Activated naive CD8-positive, alpha-beta T cell treated with anti-CD3 and anti-CD28 coated beads, Interleukin-2, amount 50 U/mL, for 24 hours (primary cell): ENCODE measurements at regions not wholly inside any gene's neighbourhood (a gene's known extent, or its start where the extent isn't known, plus 50 kb on each side); places are given as distances from the start of the nearest gene placed in this dataset.
"Not testable (repeated sequence)": the region's sequence is repeated elsewhere in the genome, so short reads cannot be mapped to it uniquely, and the experiment has no call there.

Experiments used
- ATAC-seq: fragments of 150-1000 bp; cut with Tn5 transposase; one replicate; pipeline ENCODE4 v1.10.0; 2021
- DNase-seq: peaks from one replicate; pipeline ENCODE4 v3.0.0; 2021
- H3K27ac Mint-ChIP-seq: one replicate; pipeline ENCODE4 v1.8.0; 2021; ENCODE audit warnings: mild to moderate bottlenecking, mixed read lengths
- H3K27me3 Mint-ChIP-seq: one replicate; pipeline ENCODE4 v1.8.0; 2021; ENCODE audit warnings: mixed read lengths
- H3K36me3 Mint-ChIP-seq: one replicate; pipeline ENCODE4 v1.8.0; 2021; ENCODE audit warnings: low read depth, mixed read lengths
- H3K4me1 Mint-ChIP-seq: one replicate; pipeline ENCODE4 v1.8.0; 2021; ENCODE audit warnings: mixed read lengths
- H3K4me3 Mint-ChIP-seq: one replicate; pipeline ENCODE4 v1.8.0; 2021; ENCODE audit warnings: mild to moderate bottlenecking, moderate library complexity, mixed read lengths
- H3K9me3 Mint-ChIP-seq: one replicate; pipeline ENCODE4 v1.8.0; 2021; ENCODE audit warnings: mixed read lengths

DNA sequence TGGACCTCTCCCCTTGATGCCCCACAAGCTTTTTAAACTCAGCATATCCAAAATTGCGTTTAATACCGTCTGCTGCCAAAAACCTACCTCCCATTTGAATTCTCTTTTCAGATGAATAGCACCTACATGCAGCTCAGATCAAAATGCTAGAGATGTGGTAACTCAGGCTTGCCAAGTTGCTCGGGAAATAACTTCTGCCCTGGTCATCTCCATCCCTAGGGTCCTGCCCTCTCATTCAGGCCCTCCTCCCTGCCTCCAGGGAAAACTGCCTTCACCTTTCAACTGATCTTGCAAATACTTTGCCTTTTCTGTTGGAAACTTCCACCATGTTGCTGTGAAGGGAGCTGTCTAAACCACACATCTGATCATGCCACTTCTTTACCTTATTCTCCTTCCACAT lies 114.1 kb downstream of the SPRY1 start:
- no peak overlapping the region for H3K27ac Mint-ChIP-seq
- no peaks in the 10 kb centered on the region for H3K36me3 Mint-ChIP-seq
- no peak for DNase-seq
- H3K9me3 Mint-ChIP-seq: no peaks in the 10 kb centered on the region
- peaks cover 12% of the 10 kb centered on the region for H3K4me1 Mint-ChIP-seq
- no peak for ATAC-seq
- peaks cover 15% of the 10 kb centered on the region for H3K27me3 Mint-ChIP-seq
- no peak overlapping the region for H3K4me3 Mint-ChIP-seq

- DNase-seq (no peak), ATAC-seq (no peak)
- H3K4me1 Mint-ChIP-seq: no peaks in the 10 kb centered on the region
- H3K9me3 Mint-ChIP-seq: no peaks in the 10 kb centered on the region
- no peak overlapping the region for H3K4me3 Mint-ChIP-seq
- no peak overlapping the region for H3K27ac Mint-ChIP-seq
- H3K27me3 Mint-ChIP-seq: no peaks in the 10 kb centered on the region
- H3K36me3 Mint-ChIP-seq: no peaks in the 10 kb centered on the region
Observed at GRCh38 chr4:123516576-123516975, 120.0 kb downstream of the SPRY1 start.

DNA sequence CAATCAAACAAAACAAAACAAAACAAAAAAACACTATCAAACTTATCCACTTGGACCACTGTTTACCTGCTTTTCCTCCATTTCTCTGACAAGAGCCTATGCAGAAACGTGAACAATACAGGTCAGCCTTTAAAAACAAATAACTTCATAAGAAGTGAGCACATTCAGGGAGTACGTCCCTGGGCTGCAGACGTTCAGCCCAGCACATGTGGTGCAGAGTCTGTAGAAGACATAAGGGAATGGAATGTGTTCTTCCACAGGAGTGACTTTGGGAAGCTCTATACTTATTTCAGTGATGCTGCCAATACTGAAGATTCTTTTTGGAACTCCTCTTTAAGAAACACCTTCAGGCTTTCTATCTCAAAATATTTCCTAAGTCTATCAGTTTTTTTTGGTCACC lies 120.6 kb downstream of the SPRY1 start:
- DNase-seq (no peak), ATAC-seq (no peak)
- H3K4me3 Mint-ChIP-seq: no peak overlapping the region
- no peaks in the 10 kb centered on the region for H3K9me3 Mint-ChIP-seq
- no peak overlapping the region for H3K27ac Mint-ChIP-seq
- no peaks in the 10 kb centered on the region for H3K27me3 Mint-ChIP-seq
- H3K36me3 Mint-ChIP-seq: no peaks in the 10 kb centered on the region
- no peaks in the 10 kb centered on the region for H3K4me1 Mint-ChIP-seq

GRCh38 chr4:123517971-123518370 lies 121.4 kb downstream of the SPRY1 start:
- Mint-ChIP-seq H3K27me3 (no peaks in the 10 kb centered on the region), H3K4me1 (no peaks in the 10 kb centered on the region), H3K36me3 (no peaks in the 10 kb centered on the region), H3K4me3 (no peak overlapping the region), H3K27ac (no peak overlapping the region), H3K9me3 (no peaks in the 10 kb centered on the region)
- ATAC-seq (no peak), DNase-seq (no peak)

GRCh38 chr4:123520325-123520724 lies 123.7 kb downstream of the SPRY1 start:
- H3K36me3 Mint-ChIP-seq: no peaks in the 10 kb centered on the region
- no peaks in the 10 kb centered on the region for H3K9me3 Mint-ChIP-seq
- no peak overlapping the region for H3K27ac Mint-ChIP-seq
- no peak for DNase-seq
- H3K4me3 Mint-ChIP-seq: no peak overlapping the region
- no peak for ATAC-seq
- no peaks in the 10 kb centered on the region for H3K4me1 Mint-ChIP-seq
- H3K27me3 Mint-ChIP-seq: no peaks in the 10 kb centered on the region

GRCh38 chr4:123522081-123522480 lies 125.5 kb downstream of the SPRY1 start:
- Mint-ChIP-seq H3K36me3 (no peaks in the 10 kb centered on the region), H3K27me3 (no peaks in the 10 kb centered on the region), H3K4me1 (peaks cover 11% of the 10 kb centered on the region), H3K9me3 (peaks cover 4% of the 10 kb centered on the region), H3K27ac (no peak overlapping the region), H3K4me3 (no peak overlapping the region)
- ATAC-seq (no peak), DNase-seq (no peak)

DNA sequence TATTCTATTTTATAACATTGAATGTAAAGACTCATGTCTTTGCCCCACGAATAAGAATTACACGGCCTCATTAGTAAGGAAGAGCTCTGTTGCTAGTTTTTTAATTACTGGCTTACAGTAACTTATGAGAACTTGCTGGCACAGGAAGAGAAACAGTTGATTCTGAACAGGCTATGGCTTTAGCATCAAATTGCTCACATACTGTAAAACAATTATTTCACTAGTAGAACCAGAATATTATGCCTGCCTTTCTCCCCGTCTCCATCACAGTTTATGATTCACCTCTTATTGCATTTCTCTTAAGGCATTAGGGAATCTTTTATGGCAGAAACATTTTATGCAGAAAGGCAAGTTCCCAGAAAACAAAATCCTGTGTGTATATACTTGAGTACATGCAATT lies 126.1 kb downstream of the SPRY1 start:
- no peak for DNase-seq
- Mint-ChIP-seq H3K4me3 (no peak overlapping the region), H3K27me3 (no peaks in the 10 kb centered on the region), H3K4me1 (peaks cover 13% of the 10 kb centered on the region), H3K36me3 (no peaks in the 10 kb centered on the region), H3K27ac (no peak overlapping the region), H3K9me3 (peaks cover 4% of the 10 kb centered on the region)
- ATAC-seq: no peak

DNA sequence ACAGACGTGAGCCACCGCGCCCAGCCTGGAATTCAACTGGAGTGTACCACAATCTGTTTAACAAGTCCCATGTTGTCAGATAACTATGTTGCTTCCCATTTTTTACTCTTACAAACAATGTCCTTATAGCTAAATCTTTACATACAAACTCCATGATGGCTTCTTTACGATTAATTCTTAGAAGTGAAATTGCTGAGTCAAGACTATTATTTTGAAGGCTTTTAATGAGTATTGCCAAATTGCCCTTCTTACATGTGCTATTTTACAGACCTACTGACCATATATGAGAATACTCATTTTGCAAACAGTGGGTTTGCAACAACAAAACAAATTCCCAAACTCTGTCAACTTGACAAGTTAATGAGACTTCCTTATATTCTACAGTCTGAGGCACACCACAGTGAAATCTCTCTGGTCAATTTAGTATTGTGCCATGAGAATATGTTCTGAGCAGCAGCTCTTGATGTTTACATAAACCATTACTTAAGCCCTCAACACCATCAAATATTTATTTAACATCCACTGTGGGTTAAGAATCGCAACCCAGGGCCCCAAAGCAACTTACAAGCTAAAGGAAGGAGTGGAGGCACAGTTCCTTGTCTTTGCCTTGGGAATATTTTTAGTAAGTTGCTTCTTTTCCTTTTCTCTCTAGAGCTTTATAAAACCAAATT lies 128.5 kb downstream of the SPRY1 start:
- Mint-ChIP-seq H3K27ac (no peak overlapping the region), H3K4me1 (peaks cover 20% of the 10 kb centered on the region), H3K9me3 (peaks cover 4% of the 10 kb centered on the region), H3K27me3 (no peaks in the 10 kb centered on the region), H3K36me3 (no peaks in the 10 kb centered on the region), H3K4me3 (no peak overlapping the region)
- no peak for ATAC-seq
- no peak for DNase-seq

GRCh38 chr4:123526511-123526910 lies 129.9 kb downstream of the SPRY1 start:
- H3K27me3 Mint-ChIP-seq: no peaks in the 10 kb centered on the region
- peak; percentile 25 for DNase-seq

GRCh38 chr4:123528501-123529277 lies 132.1 kb downstream of the SPRY1 start:
- no peak overlapping the region for H3K27ac Mint-ChIP-seq
- ATAC-seq: no peak

More at GRCh38 chr4:123526511-123526910, 129.9 kb downstream of the SPRY1 start:
- ATAC-seq: peak; percentile 84
- no peak overlapping the region for H3K4me3 Mint-ChIP-seq
- peaks cover 28% of the 10 kb centered on the region for H3K4me1 Mint-ChIP-seq
- no peaks in the 10 kb centered on the region for H3K36me3 Mint-ChIP-seq
- peaks cover 4% of the 10 kb centered on the region for H3K9me3 Mint-ChIP-seq
- H3K27ac Mint-ChIP-seq: peak overlapping the region; percentile 39

DNA sequence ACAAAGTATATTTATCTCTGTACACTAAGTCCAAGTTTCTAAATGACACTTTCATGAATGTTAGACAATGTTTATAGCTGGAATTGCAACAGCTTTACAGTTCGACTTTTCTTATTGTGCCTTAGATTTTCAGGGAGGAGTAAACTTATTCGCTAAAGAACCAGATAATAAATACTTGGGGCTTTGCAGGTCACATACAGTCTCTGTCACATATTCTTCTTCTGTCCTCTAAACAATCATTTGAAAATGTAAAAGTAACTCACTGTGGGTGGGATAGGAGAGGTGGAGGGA lies 132.6 kb downstream of the SPRY1 start:
- Mint-ChIP-seq H3K9me3 (peaks cover 4% of the 10 kb centered on the region), H3K27ac (no peak overlapping the region), H3K27me3 (no peaks in the 10 kb centered on the region), H3K4me3 (no peak overlapping the region), H3K4me1 (peaks cover 30% of the 10 kb centered on the region), H3K36me3 (no peaks in the 10 kb centered on the region)
- no peak for DNase-seq
- ATAC-seq: no peak

More at GRCh38 chr4:123528501-123529277, 132.1 kb downstream of the SPRY1 start:
- Mint-ChIP-seq H3K4me3 (no peak overlapping the region), H3K9me3 (peaks cover 4% of the 10 kb centered on the region), H3K36me3 (no peaks in the 10 kb centered on the region), H3K27me3 (no peaks in the 10 kb centered on the region), H3K4me1 (peaks cover 28% of the 10 kb centered on the region)
- DNase-seq: no peak

DNA sequence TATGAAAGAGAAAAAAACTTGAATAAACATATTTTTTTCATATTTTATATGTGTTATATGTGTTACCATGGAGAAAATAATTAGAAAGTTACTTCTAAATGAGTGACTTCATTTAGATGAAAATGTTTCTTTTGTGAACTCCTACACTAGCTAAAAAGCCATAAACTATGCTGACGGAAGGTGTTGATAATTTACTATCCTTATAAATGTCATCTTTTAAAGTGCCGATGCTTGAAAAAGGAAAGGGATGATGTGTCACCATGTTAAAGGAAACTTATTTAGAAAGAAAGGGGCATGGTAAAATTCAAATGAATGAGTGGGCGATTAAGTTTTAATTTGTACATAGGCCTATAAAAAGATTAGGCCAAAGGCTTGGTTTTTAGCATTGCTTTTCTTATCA lies 133.8 kb downstream of the SPRY1 start:
- Mint-ChIP-seq H3K36me3 (no peaks in the 10 kb centered on the region), H3K27ac (peak overlapping the region; percentile 4), H3K4me3 (no peak overlapping the region), H3K27me3 (no peaks in the 10 kb centered on the region), H3K9me3 (peaks cover 4% of the 10 kb centered on the region), H3K4me1 (peaks cover 36% of the 10 kb centered on the region)
- DNase-seq (no peak), ATAC-seq (no peak)

DNA sequence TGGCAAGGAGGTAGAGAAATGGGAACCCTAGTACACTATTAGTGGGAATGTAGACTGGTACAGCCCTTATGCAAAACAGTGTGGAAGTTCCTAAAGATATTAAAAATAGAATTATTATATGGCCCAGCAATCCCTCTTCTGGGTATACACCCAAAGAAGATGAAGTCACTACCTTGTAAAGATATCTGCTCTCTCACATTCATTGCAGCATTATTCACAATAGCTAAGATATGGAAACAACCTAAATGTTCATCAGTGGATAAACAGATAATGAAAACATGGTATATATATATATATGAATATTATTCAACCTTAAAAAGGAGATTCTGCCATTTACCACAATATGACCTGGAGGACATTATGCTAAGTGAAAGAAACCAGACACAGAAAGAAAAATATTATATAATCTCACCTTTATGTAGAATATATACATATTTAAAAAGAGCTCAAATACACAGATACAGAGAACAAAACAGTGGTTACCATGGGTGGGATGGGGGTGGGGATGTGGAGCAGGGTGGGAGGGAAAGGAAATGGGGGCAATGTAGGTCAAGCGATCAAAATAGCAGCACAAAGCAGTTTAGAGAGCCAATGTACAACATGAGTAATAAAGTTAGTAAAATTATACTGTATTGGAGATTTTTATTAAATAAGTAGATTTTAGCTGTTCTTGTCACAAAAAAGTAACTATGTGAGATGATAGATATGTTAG lies 138.6 kb downstream of the SPRY1 start:
- Mint-ChIP-seq H3K4me1 (peaks cover 27% of the 10 kb centered on the region), H3K27ac (no peak overlapping the region), H3K36me3 (no peaks in the 10 kb centered on the region), H3K27me3 (no peaks in the 10 kb centered on the region), H3K9me3 (no peaks in the 10 kb centered on the region), H3K4me3 (no peak overlapping the region)
- DNase-seq (no peak), ATAC-seq (no peak)

DNA sequence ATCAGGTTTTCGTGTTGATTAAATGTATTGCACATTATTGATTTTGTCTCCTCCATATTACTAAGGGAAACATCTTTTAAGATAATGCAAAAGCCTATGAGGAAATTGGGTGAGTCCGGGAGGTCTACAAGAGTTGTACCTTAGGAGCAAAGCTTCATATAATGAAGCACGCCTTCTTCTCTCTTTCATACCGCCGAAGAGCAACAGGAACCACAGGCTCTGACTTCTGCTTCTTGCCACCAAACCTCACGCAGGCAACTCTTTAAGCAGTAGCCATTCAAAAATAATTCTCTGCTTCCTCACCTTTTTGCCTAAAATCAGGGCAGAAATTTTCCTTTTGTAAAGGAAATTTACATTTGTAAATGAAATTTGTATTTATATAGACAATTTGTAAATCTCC lies 139.6 kb downstream of the SPRY1 start:
- Mint-ChIP-seq H3K36me3 (no peaks in the 10 kb centered on the region), H3K27me3 (no peaks in the 10 kb centered on the region), H3K4me1 (peaks cover 21% of the 10 kb centered on the region), H3K9me3 (no peaks in the 10 kb centered on the region), H3K27ac (no peak overlapping the region), H3K4me3 (no peak overlapping the region)
- DNase-seq: no peak
- no peak for ATAC-seq

- not testable (repeated sequence) for H3K27me3 Mint-ChIP-seq, H3K9me3 Mint-ChIP-seq, ATAC-seq, DNase-seq, H3K36me3 Mint-ChIP-seq, H3K4me3 Mint-ChIP-seq, H3K27ac Mint-ChIP-seq
- peaks cover 21% of the 10 kb centered on the region for H3K4me1 Mint-ChIP-seq
Observed at GRCh38 chr4:123537906-123538402, 141.4 kb downstream of the SPRY1 start.
